Muscle layer of colon (tissue), 2 donors: ENCODE measurements at regions not wholly inside any gene's neighbourhood (a gene's known extent, or its start where the extent isn't known, plus 50 kb on each side); places are given as distances from the start of the nearest gene placed in this dataset.

ENCODE experiments used
- H3K27ac ChIP-seq: one replicate; pipeline ENCODE4 v1.7.0; 2013; ENCODE audit warnings: low read depth, mild to moderate bottlenecking, low read length, moderate library complexity
- H3K27me3 ChIP-seq, 2 donors: one replicate each; pipeline ENCODE4 v1.7.0; 2013; ENCODE audit warnings: low read length in 2 of 2, mild to moderate bottlenecking in 2 of 2; ENCODE audit not compliant: insufficient read depth in 2 of 2, control insufficient read depth in 1 of 2
- H3K36me3 ChIP-seq: one replicate; pipeline ENCODE4 v1.7.0; 2013; ENCODE audit warnings: mild to moderate bottlenecking, low read length; ENCODE audit not compliant: insufficient read depth
- H3K4me1 ChIP-seq: one replicate; pipeline ENCODE4 v1.7.0; 2013; ENCODE audit warnings: mild to moderate bottlenecking, low read length; ENCODE audit not compliant: insufficient read depth
- H3K4me3 ChIP-seq, 2 donors: one replicate each; pipeline ENCODE4 v1.7.0; 2013; ENCODE audit warnings: low read length in 2 of 2, low read depth in 1 of 2, mild to moderate bottlenecking in 1 of 2, moderate library complexity in 1 of 2
- H3K9ac ChIP-seq: one replicate; pipeline ENCODE4 v1.7.0; 2013; ENCODE audit warnings: low read length
- H3K9me3 ChIP-seq: one replicate; pipeline ENCODE4 v1.7.0; 2013; ENCODE audit warnings: mild to moderate bottlenecking, low read length
- donor health status: abdominal sarcoma.
- donor health status: Adenocarcinoma of cecum.

DNA sequence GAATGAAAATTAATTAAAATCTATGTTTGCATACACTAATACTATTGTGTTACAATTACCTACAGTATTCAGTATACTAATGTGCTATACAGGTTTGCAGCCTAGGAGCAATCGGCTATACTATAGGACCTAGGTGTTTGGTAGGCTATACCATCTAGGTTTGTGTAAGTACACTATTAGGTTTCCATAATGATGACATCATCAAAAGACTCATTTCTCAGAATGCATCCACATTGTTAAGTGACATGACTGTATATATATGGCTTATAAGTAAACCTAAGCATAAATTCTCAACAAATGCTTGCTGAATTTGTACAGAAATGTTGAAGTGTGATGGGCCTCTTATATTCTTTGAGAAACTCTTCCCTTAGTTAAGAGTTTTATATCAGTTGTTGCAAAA, 206.5 kb upstream of the ZWINT start:
- Histone ChIP-seq H3K27me3 (no peaks in the 10 kb centered on the region), H3K4me3 (no peak overlapping the region), H3K9me3 (no peaks in the 10 kb centered on the region), H3K9ac (no peak overlapping the region), H3K4me1 (no peaks in the 10 kb centered on the region), H3K27ac (no peak overlapping the region), H3K36me3 (no peaks in the 10 kb centered on the region)

GRCh38 chr10:56561336-56561735, 200.3 kb upstream of the ZWINT start:
- no peaks in the 10 kb centered on the region for H3K4me1 ChIP-seq
- H3K27ac ChIP-seq, result no peak overlapping the region
- no peak overlapping the region for H3K9ac ChIP-seq
- no peaks in the 10 kb centered on the region for H3K9me3 ChIP-seq
- H3K36me3 ChIP-seq, result no peaks in the 10 kb centered on the region
- no peak overlapping the region for H3K4me3 ChIP-seq
- H3K27me3 ChIP-seq, result no peaks in the 10 kb centered on the region

DNA sequence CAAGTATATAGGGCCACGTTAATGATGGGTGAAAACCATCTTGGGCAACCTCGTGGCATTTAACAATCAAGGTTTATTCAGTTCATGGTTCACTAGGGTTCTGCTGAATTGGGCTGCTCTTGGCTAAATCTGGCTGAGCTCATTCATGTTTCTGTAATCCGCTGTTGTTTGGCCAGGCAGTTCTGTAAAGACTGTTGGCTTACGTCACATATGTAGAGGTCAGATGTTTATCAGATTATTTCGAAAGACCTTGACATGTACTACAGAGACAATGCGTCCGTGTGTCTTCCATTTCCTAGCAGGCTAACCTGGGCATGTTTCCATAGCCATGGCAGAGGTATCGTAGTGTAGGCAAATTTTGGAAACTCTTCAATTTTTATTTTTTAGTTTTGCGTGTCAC, 190.0 kb upstream of the ZWINT start:
- H3K36me3 ChIP-seq, result no peaks in the 10 kb centered on the region
- H3K4me3 ChIP-seq, result no peak overlapping the region
- no peaks in the 10 kb centered on the region for H3K9me3 ChIP-seq
- no peaks in the 10 kb centered on the region for H3K4me1 ChIP-seq
- H3K9ac ChIP-seq, result no peak overlapping the region
- no peaks in the 10 kb centered on the region for H3K27me3 ChIP-seq
- no peak overlapping the region for H3K27ac ChIP-seq

GRCh38 chr10:56547163-56547562, 186.1 kb upstream of the ZWINT start:
- no peak overlapping the region for H3K4me3 ChIP-seq
- no peak overlapping the region for H3K27ac ChIP-seq
- no peaks in the 10 kb centered on the region for H3K36me3 ChIP-seq
- no peaks in the 10 kb centered on the region for H3K4me1 ChIP-seq
- no peaks in the 10 kb centered on the region for H3K9me3 ChIP-seq
- H3K27me3 ChIP-seq, result no peaks in the 10 kb centered on the region
- H3K9ac ChIP-seq, result no peak overlapping the region

GRCh38 chr10:56537984-56538383, 176.9 kb upstream of the ZWINT start:
- Histone ChIP-seq H3K27ac (no peak overlapping the region), H3K4me3 (no peak overlapping the region), H3K36me3 (no peaks in the 10 kb centered on the region), H3K27me3 (no peaks in the 10 kb centered on the region), H3K9me3 (no peaks in the 10 kb centered on the region), H3K9ac (no peak overlapping the region), H3K4me1 (no peaks in the 10 kb centered on the region)

- H3K9ac ChIP-seq, result no peak overlapping the region
- H3K9me3 ChIP-seq, result no peaks in the 10 kb centered on the region
- no peak overlapping the region for H3K27ac ChIP-seq
- H3K4me3 ChIP-seq, result no peak overlapping the region
- no peaks in the 10 kb centered on the region for H3K27me3 ChIP-seq
- no peaks in the 10 kb centered on the region for H3K36me3 ChIP-seq
- no peaks in the 10 kb centered on the region for H3K4me1 ChIP-seq
Measured at GRCh38 chr10:56522166-56522565, 161.1 kb upstream of the ZWINT start.

DNA sequence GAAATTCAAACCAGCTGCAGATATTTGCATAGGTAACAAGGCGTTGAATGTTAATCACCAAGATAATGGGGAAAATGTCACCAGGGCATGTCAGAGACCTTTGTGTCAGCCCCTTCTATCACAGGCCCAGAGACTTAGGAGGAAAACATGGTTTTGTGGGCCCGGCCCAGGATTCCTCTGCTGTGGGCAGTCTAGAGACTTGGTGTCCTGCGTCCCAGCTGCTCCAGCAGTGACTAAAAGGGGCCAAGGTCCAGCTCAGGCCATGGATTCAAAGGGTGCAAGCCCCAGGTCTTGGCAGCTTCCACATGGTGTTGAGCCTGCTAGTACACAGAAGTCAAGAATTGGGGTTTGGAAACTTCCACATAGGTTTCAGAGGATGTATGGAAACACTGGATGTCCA, 147.5 kb upstream of the ZWINT start:
- H3K9me3 ChIP-seq, result no peaks in the 10 kb centered on the region
- H3K9ac ChIP-seq, result no peak overlapping the region
- no peak overlapping the region for H3K4me3 ChIP-seq
- no peaks in the 10 kb centered on the region for H3K36me3 ChIP-seq
- no peak overlapping the region for H3K27ac ChIP-seq
- no peaks in the 10 kb centered on the region for H3K4me1 ChIP-seq
- H3K27me3 ChIP-seq, result no peaks in the 10 kb centered on the region

DNA sequence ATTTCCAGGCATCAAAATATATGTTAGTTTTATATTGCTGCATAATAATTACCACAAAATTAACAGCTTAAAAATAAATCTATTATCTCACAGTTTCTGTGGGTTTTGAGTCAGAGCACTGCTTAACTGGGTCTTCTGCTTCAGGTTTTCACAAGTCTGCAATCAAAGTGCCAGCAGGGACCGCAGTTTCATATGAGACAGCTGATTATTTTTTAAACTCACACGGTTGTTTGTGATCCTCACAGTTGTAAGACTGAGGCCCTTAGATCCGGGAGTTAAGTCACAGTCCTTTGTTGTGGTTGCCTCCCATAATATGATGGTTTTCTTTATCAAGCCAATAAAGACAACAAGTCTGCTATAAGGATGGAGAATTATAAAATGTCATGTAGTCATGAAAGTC, 146.0 kb upstream of the ZWINT start:
- Histone ChIP-seq H3K4me3 (no peak overlapping the region), H3K27me3 (no peaks in the 10 kb centered on the region), H3K4me1 (no peaks in the 10 kb centered on the region), H3K9me3 (no peaks in the 10 kb centered on the region), H3K27ac (no peak overlapping the region), H3K36me3 (no peaks in the 10 kb centered on the region), H3K9ac (no peak overlapping the region)

- H3K27ac ChIP-seq, result no peak overlapping the region
- H3K9me3 ChIP-seq, result no peaks in the 10 kb centered on the region
- no peak overlapping the region for H3K9ac ChIP-seq
- H3K4me3 ChIP-seq, result no peak overlapping the region
- H3K4me1 ChIP-seq, result no peaks in the 10 kb centered on the region
- no peaks in the 10 kb centered on the region for H3K27me3 ChIP-seq
- H3K36me3 ChIP-seq, result no peaks in the 10 kb centered on the region
Measured at GRCh38 chr10:56505555-56505954, 144.5 kb upstream of the ZWINT start.

DNA sequence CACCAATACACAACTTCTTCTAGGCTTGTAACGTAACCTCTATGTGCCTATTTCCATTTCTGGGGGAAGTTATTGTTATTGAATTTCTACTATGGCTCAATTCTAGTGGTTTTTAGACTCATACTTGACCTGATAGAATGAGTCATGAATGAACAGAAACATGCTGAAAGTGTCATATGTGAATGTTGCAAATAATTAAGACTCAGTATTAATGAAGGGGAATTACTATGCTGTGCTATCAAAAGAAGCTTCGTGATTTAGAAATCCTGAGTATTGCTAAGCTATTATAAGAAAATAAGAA, 135.1 kb upstream of the ZWINT start:
- H3K9ac ChIP-seq, result no peak overlapping the region
- no peaks in the 10 kb centered on the region for H3K27me3 ChIP-seq
- H3K36me3 ChIP-seq, result no peaks in the 10 kb centered on the region
- no peaks in the 10 kb centered on the region for H3K4me1 ChIP-seq
- H3K4me3 ChIP-seq, result no peak overlapping the region
- H3K9me3 ChIP-seq, result no peaks in the 10 kb centered on the region
- no peak overlapping the region for H3K27ac ChIP-seq

GRCh38 chr10:56487746-56488145, 126.7 kb upstream of the ZWINT start:
- Histone ChIP-seq H3K9me3 (no peaks in the 10 kb centered on the region), H3K4me1 (no peaks in the 10 kb centered on the region), H3K36me3 (no peaks in the 10 kb centered on the region), H3K27me3 (no peaks in the 10 kb centered on the region), H3K9ac (no peak overlapping the region), H3K4me3 (no peak overlapping the region), H3K27ac (no peak overlapping the region)

DNA sequence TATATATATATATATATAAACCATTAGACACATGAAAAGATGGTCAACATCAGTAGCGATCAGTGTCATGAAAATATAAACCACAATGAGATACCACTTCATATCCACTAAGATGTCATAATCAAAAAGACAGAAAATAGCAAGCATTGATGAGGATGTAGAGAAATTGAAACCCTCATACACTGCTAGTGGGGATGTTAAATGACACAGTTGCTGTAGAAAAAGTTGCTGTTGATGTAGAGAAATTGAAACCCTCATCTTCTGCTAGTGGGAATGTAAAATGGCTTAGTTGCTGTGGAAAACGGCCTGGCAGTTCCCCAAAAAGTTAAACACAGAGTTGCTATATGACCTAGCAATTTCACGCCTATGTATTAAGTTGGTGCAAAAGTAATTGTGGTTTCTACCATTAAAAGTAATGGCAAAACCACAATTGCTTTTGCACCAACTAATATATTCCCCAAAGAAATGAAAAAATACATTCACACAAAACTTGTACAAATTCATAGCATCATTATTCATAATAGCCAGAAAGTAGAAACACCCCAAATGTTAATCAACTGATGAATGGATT, 120.5 kb upstream of the ZWINT start:
- Histone ChIP-seq H3K4me3 (no peak overlapping the region), H3K4me1 (no peaks in the 10 kb centered on the region), H3K36me3 (no peaks in the 10 kb centered on the region), H3K9me3 (no peaks in the 10 kb centered on the region), H3K9ac (no peak overlapping the region), H3K27me3 (no peaks in the 10 kb centered on the region), H3K27ac (no peak overlapping the region)
